ENCODE measurements at regions not wholly inside any gene's neighbourhood (a gene's known extent, or its start where the extent isn't known, plus 50 kb on each side); places are given as distances from the start of the nearest gene placed in this dataset.

DNA sequence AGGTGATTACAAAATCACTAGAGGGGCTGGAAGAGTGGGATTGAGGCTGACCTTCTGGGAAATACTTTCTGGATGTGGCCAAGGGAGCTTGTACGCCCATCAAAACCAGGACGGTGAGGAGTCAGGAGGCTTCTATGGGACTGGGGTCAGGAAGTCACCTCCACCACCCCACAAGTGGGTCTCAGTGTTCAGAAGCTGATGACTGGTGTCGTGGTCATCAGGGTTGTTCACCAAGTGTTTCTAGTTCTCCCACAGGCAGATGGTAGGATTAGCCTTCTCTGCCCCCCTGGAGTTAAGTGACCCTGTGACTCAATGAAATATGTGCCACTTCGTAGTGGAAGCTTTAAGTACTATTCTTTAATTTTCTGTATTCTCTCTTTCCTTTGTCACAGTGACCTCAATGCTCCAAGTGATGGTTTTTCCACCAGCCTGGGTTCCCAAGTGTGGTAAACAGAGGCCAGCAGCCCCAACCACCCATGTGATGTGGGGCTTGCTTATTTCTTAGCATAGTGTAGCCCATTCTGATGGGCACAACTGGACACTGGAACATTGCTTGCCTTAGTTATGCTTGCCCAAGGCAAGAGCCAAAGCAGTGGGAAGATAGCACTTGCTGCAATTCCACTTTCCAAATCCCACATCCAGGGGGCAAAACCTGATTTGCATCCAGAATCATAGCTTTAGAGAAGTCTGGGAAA, 258.8 kb downstream of the CYP26B1 start:
- Histone ChIP-seq H3K4me1 (ENCODE audit: low read length) (no peaks in the 10 kb centered on the region), H3K36me3 (replicated peaks; ENCODE audit: insufficient read depth, low read length) (no peaks in the 10 kb centered on the region), H3K27me3 (replicated peaks; ENCODE audit: insufficient read depth, low read length) (no peaks in the 10 kb centered on the region), H3F3A (ENCODE audit: insufficient read depth, low read length) (no peaks in the 10 kb centered on the region), H3K9ac (ENCODE audit: low read length) (no peak overlapping the region), H2AFZ (ENCODE audit: low read length) (no peak overlapping the region), H3K9me3 (replicated peaks; ENCODE audit: insufficient read depth, low read length) (no peaks in the 10 kb centered on the region), H4K20me1 (ENCODE audit: insufficient read depth, low read length) (no peaks in the 10 kb centered on the region), H3K4me3 (ENCODE audit: low read length) (no peak overlapping the region), H3K79me2 (ENCODE audit: low read length) (no peaks in the 10 kb centered on the region), H3K27ac (ENCODE audit: low read length) (no peak overlapping the region), H3K9me2 (replicated peaks; ENCODE audit: insufficient read depth, low read length) (no peaks in the 10 kb centered on the region), H3K4me2 (ENCODE audit: low read depth, low read length) (no peak overlapping the region)
- no peak for DNase-seq
- TF ChIP-seq EZH2 (optimal IDR thresholded peaks at IDR 0.05; ENCODE audit: low read depth, low read length) (no peak), EZH2phosphoT487 (IDR thresholded peaks at IDR 0.05; ENCODE audit: low read length) (no peak)
- TF ChIP-seq, protein P1, sequence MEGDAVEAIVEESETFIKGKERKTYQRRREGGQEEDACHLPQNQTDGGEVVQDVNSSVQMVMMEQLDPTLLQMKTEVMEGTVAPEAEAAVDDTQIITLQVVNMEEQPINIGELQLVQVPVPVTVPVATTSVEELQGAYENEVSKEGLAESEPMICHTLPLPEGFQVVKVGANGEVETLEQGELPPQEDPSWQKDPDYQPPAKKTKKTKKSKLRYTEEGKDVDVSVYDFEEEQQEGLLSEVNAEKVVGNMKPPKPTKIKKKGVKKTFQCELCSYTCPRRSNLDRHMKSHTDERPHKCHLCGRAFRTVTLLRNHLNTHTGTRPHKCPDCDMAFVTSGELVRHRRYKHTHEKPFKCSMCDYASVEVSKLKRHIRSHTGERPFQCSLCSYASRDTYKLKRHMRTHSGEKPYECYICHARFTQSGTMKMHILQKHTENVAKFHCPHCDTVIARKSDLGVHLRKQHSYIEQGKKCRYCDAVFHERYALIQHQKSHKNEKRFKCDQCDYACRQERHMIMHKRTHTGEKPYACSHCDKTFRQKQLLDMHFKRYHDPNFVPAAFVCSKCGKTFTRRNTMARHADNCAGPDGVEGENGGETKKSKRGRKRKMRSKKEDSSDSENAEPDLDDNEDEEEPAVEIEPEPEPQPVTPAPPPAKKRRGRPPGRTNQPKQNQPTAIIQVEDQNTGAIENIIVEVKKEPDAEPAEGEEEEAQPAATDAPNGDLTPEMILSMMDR (IDR thresholded peaks at IDR 0.05; ENCODE audit: low read length): no peak

DNA sequence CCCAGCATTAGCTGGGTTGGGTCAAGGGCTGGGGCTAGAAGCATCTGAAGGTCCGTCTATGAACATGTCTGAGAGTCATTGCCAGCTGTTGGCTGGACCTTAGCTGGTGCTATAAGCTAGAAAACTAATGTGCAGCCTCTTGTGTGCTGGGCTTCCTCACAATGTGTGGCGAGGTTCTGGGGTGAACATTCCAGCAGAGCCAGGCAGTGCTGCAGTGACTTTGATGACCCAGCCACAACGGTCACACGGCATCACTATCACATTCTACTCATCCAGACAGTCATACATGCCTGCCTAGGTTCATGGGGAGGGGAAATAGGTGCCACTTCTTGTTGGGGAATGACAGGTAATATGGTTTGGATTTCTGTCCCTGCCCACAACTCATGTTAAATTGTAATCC, 260.5 kb downstream of the CYP26B1 start:
- Histone ChIP-seq H3K9ac (ENCODE audit: low read length) (no peak overlapping the region), H3F3A (ENCODE audit: insufficient read depth, low read length) (no peaks in the 10 kb centered on the region), H3K27ac (ENCODE audit: low read length) (no peak overlapping the region), H3K9me3 (replicated peaks; ENCODE audit: insufficient read depth, low read length) (no peaks in the 10 kb centered on the region), H3K4me3 (ENCODE audit: low read length) (no peak overlapping the region), H3K4me2 (ENCODE audit: low read depth, low read length) (no peak overlapping the region), H3K27me3 (replicated peaks; ENCODE audit: insufficient read depth, low read length) (no peaks in the 10 kb centered on the region), H2AFZ (ENCODE audit: low read length) (no peak overlapping the region), H3K36me3 (replicated peaks; ENCODE audit: insufficient read depth, low read length) (no peaks in the 10 kb centered on the region), H3K79me2 (ENCODE audit: low read length) (no peaks in the 10 kb centered on the region), H4K20me1 (ENCODE audit: insufficient read depth, low read length) (no peaks in the 10 kb centered on the region), H3K4me1 (ENCODE audit: low read length) (no peaks in the 10 kb centered on the region), H3K9me2 (replicated peaks; ENCODE audit: insufficient read depth, low read length) (no peaks in the 10 kb centered on the region)
- no peak for DNase-seq
- TF ChIP-seq, protein P1 (IDR thresholded peaks at IDR 0.05; ENCODE audit: low read length): no peak
- TF ChIP-seq EZH2phosphoT487 (IDR thresholded peaks at IDR 0.05; ENCODE audit: low read length): no peak
- TF ChIP-seq EZH2 (optimal IDR thresholded peaks at IDR 0.05; ENCODE audit: low read depth, low read length): no peak

DNA sequence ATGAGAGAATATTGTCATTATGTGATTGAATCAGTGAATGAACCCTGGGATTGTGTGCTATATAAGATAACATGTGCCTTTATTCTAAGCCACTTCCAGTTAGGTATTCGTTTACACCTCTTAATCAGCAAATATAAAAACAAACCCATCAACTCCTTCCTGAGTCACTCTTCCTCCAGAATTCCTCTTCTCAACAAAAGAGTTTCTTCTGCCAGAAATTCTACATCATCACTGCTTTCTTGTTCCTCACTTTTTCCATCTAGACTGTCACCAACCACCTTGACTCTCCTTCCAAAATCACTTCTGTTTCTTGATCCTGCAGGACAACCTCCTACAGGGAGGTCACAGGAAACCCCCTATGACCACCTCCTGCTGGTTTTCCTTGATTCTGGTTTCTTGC, 261.4 kb downstream of the CYP26B1 start:
- H3K4me1 ChIP-seq (ENCODE audit: low read length): no peaks in the 10 kb centered on the region
- no peak for DNase-seq
- TF ChIP-seq EZH2 (optimal IDR thresholded peaks at IDR 0.05; ENCODE audit: low read depth, low read length): no peak
- no peak for TF ChIP-seq EZH2phosphoT487 (IDR thresholded peaks at IDR 0.05; ENCODE audit: low read length)
- TF ChIP-seq, protein P1 (IDR thresholded peaks at IDR 0.05; ENCODE audit: low read length): no peak
- H3K4me3 ChIP-seq (ENCODE audit: low read length): no peak overlapping the region
- no peaks in the 10 kb centered on the region for H3K27me3 ChIP-seq (replicated peaks; ENCODE audit: insufficient read depth, low read length)
- no peaks in the 10 kb centered on the region for H3F3A ChIP-seq (ENCODE audit: insufficient read depth, low read length)
- H3K36me3 ChIP-seq (replicated peaks; ENCODE audit: insufficient read depth, low read length): no peaks in the 10 kb centered on the region
- no peaks in the 10 kb centered on the region for H3K79me2 ChIP-seq (ENCODE audit: low read length)
- no peak overlapping the region for H3K9ac ChIP-seq (ENCODE audit: low read length)
- no peaks in the 10 kb centered on the region for H4K20me1 ChIP-seq (ENCODE audit: insufficient read depth, low read length)
- H3K9me2 ChIP-seq (replicated peaks; ENCODE audit: insufficient read depth, low read length): no peaks in the 10 kb centered on the region
- no peak overlapping the region for H3K27ac ChIP-seq (ENCODE audit: low read length)
- H3K4me2 ChIP-seq (ENCODE audit: low read depth, low read length): no peak overlapping the region
- H3K9me3 ChIP-seq (replicated peaks; ENCODE audit: insufficient read depth, low read length): no peaks in the 10 kb centered on the region
- no peak overlapping the region for H2AFZ ChIP-seq (ENCODE audit: low read length)

All from MM.1S (cell line).